Astrocyte of the cerebellum (primary cell): ENCODE measurements at regions not wholly inside any gene's neighbourhood (a gene's known extent, or its start where the extent isn't known, plus 50 kb on each side); places are given as distances from the start of the nearest gene placed in this dataset.

Source experiments
- DNase-seq: peaks from one replicate; pipeline ENCODE4 v3.0.0-alpha.2; 2011; ENCODE audit warnings: low read depth
- H3K4me3 ChIP-seq: 2 replicates; pipeline ENCODE4 v1.5.1; 2011; ENCODE audit warnings: mild to moderate bottlenecking, low read depth, low read length, moderate library complexity
- in situ Hi-C: cut with HindIII; loops from 2 replicates; pipeline ENCODE4 v1.10.0; 2017; ENCODE audit warnings: low sequenced_read_pairs
- TF ChIP-seq, protein P1 (sequence below): IDR thresholded peaks from 2 replicates; pipeline ENCODE4 v1.5.1; 2012; ENCODE audit warnings: low read length, low read depth, moderate library complexity, mild to moderate bottlenecking; ENCODE audit errors: missing control alignments

DNA sequence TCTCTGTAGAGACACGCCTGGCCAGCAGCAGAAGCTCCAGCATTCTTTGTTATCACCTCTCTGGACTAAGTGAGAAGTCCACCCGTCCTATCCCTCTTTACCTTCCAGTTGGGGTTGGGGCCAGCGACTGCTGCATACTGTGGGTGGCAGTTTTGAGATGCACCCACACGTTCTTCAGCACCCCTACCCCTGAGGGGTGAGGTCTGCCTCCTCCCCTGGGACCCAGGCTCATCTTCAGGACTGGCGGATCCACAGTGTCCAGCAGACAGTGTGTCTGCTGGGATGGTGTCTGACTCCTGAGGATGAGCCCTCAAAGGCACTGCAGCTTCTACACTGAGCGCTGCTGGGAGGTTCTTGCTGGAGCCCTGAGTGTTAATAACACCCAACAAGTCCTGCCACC, 78.8 kb downstream of the GADD45G start:
- no peak overlapping the region for H3K4me3 ChIP-seq
- DNase-seq, result no peak
- in situ Hi-C loops, result no loop called here
- TF ChIP-seq, protein P1, sequence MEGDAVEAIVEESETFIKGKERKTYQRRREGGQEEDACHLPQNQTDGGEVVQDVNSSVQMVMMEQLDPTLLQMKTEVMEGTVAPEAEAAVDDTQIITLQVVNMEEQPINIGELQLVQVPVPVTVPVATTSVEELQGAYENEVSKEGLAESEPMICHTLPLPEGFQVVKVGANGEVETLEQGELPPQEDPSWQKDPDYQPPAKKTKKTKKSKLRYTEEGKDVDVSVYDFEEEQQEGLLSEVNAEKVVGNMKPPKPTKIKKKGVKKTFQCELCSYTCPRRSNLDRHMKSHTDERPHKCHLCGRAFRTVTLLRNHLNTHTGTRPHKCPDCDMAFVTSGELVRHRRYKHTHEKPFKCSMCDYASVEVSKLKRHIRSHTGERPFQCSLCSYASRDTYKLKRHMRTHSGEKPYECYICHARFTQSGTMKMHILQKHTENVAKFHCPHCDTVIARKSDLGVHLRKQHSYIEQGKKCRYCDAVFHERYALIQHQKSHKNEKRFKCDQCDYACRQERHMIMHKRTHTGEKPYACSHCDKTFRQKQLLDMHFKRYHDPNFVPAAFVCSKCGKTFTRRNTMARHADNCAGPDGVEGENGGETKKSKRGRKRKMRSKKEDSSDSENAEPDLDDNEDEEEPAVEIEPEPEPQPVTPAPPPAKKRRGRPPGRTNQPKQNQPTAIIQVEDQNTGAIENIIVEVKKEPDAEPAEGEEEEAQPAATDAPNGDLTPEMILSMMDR, result no peak

DNA sequence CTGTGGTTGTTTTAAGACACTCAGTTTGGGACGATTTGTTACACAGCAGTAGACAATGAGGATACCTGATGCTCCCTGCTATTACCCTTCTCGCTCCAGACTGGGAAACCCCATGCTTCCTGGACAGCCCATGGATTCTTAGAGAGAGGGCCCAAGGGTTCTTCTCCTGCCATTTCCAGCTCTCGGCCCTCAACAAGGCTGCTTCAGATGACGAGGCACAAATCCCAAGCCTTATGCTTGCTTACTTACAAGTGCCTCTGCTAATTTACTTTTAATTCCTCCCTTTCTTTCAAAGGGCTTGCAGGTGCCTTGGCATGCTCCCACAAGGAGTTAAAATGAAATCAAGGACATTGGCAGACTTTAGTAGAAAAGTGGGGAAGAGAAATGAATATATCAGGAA, 79.4 kb downstream of the GADD45G start:
- TF ChIP-seq, protein P1, result no peak
- in situ Hi-C loops, result no loop called here
- H3K4me3 ChIP-seq, result no peak overlapping the region
- no peak for DNase-seq

DNA sequence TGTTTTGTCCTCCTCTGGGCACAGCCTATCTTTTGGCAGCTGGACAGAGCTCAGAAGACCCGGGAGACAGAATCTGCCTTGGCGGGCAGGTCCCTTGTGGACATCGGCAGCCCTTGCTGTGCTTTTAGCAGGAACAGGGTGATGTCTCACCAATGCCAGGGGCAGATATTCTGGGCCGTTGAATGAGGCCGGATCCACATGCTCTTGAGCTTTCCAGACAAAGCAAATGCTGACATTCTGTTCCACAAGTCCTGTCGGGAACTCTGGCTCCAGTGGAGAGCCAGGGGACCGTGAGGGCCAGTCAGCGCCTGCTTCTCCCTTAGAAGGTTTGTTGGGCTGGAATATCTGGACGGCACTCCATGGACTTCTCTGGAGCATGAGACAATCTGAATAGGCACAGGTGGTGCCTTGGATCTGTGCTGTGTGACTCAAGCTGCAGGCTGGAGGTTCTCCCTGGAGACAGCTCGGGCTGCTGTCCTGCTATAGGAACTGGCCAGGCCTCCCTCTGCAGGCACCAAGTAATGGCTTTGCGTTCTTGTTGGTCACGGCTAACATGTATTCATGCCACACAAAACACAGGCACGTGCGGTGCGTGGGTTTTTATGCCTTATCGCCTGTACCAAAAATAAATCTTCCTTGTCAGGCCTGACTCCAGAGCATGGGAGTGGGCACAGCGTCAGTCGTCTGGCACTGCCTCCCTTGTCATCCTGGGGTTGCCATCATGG, 80.3 kb downstream of the GADD45G start:
- TF ChIP-seq, protein P1, result no peak
- DNase-seq, result no peak
- H3K4me3 ChIP-seq, result no peak overlapping the region
- in situ Hi-C loops, result no loop called here

DNA sequence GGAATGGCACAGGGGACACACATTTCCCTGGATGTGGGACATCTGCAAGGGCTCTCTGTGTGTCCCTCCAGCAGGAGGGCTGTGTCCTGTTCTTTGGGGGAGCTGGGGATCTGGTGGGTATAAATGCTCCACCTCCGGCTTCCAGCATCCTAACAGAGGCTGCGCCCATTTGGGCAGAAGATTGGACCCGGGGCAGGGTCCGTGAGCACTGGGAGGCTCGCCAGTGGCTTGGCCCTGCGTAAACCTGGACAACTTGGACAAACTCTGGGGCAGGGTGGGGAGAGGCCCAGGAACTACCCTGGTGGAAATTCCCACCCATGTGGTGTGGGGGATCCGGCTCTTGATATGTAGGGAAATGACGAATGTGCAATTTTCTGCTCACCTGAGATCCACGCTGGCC, 80.9 kb downstream of the GADD45G start:
- TF ChIP-seq, protein P1, result no peak
- in situ Hi-C loops, result no loop called here
- H3K4me3 ChIP-seq, result no peak overlapping the region
- DNase-seq, result no peak

DNA sequence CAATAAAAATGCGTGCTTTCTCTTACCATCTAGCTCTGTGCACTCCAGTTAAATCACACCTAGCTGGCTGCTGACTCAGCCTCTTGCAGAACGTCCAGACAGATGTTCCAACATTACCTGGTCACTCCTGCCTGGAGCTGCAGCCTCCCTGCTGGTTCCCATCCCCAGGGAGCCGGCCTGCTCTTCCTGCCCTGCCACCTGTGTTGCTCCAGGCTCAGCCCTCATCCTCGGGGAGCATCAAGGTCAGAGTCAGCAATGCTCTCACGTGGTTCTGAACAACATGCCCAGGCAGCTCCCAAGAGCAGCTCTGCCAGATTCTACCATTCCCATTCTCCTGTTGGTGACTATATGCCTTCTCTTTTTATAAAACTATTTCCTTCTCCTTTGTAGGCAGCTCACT, 81.3 kb downstream of the GADD45G start:
- DNase-seq, result no peak
- no peak overlapping the region for H3K4me3 ChIP-seq
- TF ChIP-seq, protein P1, result no peak
- in situ Hi-C loops, result no loop called here

DNA sequence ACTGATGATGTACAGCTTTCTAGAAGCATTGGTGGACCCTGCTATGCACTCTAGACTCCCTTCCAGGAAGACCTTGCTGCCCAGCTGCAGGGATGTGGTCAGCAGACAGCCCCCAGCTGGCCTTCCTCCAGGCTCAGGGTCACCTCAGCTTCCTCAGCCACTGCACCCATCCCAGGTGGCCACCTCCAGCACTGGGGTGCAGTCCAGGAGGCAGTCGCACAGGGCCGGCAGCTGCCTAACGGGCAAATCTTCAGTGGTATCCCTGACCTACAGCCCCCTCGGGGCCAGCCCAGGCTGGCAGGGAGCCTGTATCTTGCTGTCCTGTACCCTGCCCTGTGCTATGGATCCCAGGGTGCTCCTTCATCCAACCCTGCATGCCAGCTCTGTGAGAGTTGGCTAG, 81.8 kb downstream of the GADD45G start:
- in situ Hi-C loops, result no loop called here
- DNase-seq, result no peak
- TF ChIP-seq, protein P1, result no peak
- H3K4me3 ChIP-seq, result no peak overlapping the region
